DND-41 (cell line): ENCODE measurements at regions not wholly inside any gene's neighbourhood (a gene's known extent, or its start where the extent isn't known, plus 50 kb on each side); places are given as distances from the start of the nearest gene placed in this dataset.

Source experiments
- ATAC-seq: fragments of 200-7000 bp; cut with Tn5 transposase; 3 replicates; pipeline ENCODE4 v1.9.1; 2021; ENCODE audit warnings: low read depth; ENCODE audit not compliant: insufficient read depth
- DNase-seq: peaks from one replicate; pipeline ENCODE4 v3.0.0-alpha.2; 2020
- H2AFZ ChIP-seq: 2 replicates; pipeline ENCODE4 v1.6.0; 2012; ENCODE audit warnings: low read depth, low read length
- H3K27ac ChIP-seq: 2 replicates; pipeline ENCODE4 v1.5.1; 2012; ENCODE audit warnings: low read length, inconsistent platforms
- H3K27me3 ChIP-seq: fragments of 200-600 bp; sonication (generic); 2 replicates; pipeline ENCODE4 v1.6.0; 2012; ENCODE audit warnings: low read length, mild to moderate bottlenecking, inconsistent platforms; ENCODE audit not compliant: insufficient read depth, poor library complexity
- H3K36me3 ChIP-seq: 2 replicates; pipeline ENCODE4 v1.5.1; 2012; ENCODE audit warnings: low read length, inconsistent platforms; ENCODE audit not compliant: insufficient read depth
- H3K4me1 ChIP-seq: 2 replicates; pipeline ENCODE4 v1.5.1; 2012; ENCODE audit warnings: mild to moderate bottlenecking, low read length; ENCODE audit not compliant: insufficient read depth
- H3K4me2 ChIP-seq: 2 replicates; pipeline ENCODE4 v1.6.0; 2012; ENCODE audit warnings: mild to moderate bottlenecking, moderate library complexity, low read length, inconsistent platforms; ENCODE audit not compliant: insufficient read depth
- H3K4me3 ChIP-seq, 2 experiments: fragments of 200-600 bp in 1 of 2; shearing (Covaris generic) in 1 of 2; 2 replicates each; pipeline ENCODE4 v1.5.1; 2012 to 2016; ENCODE audit warnings: inconsistent platforms in 2 of 2, low read length in 2 of 2, mild to moderate bottlenecking in 2 of 2, low read depth in 1 of 2, moderate library complexity in 1 of 2
- H3K79me2 ChIP-seq: 2 replicates; pipeline ENCODE4 v1.6.0; 2012; ENCODE audit warnings: low read length, inconsistent platforms; ENCODE audit not compliant: insufficient read depth
- H3K9ac ChIP-seq: 2 replicates; pipeline ENCODE4 v1.6.0; 2012; ENCODE audit warnings: low read depth, mild to moderate bottlenecking, inconsistent platforms, low read length, moderate library complexity
- H3K9me3 ChIP-seq: 2 replicates; pipeline ENCODE4 v1.5.1; 2012; ENCODE audit warnings: low read length, moderate library complexity, mild to moderate bottlenecking, inconsistent platforms; ENCODE audit not compliant: insufficient read depth, severe bottlenecking
- H4K20me1 ChIP-seq: 2 replicates; pipeline ENCODE4 v1.6.0; 2012; ENCODE audit warnings: low read length; ENCODE audit not compliant: insufficient read depth
- EZH2 ChIP-seq: IDR thresholded peaks from 3 replicates; pipeline ENCODE4 v1.6.1; 2012; ENCODE audit warnings: borderline replicate concordance, low read depth, mild to moderate bottlenecking, moderate library complexity, low read length, inconsistent platforms; ENCODE audit not compliant: severe bottlenecking
- TF ChIP-seq, protein P1 (sequence below): IDR thresholded peaks from 2 replicates; pipeline ENCODE4 v1.5.1; 2012; ENCODE audit warnings: borderline replicate concordance, low read length, moderate library complexity, mild to moderate bottlenecking; ENCODE audit not compliant: poor library complexity, severe bottlenecking; ENCODE audit errors: extremely low read depth

DNA sequence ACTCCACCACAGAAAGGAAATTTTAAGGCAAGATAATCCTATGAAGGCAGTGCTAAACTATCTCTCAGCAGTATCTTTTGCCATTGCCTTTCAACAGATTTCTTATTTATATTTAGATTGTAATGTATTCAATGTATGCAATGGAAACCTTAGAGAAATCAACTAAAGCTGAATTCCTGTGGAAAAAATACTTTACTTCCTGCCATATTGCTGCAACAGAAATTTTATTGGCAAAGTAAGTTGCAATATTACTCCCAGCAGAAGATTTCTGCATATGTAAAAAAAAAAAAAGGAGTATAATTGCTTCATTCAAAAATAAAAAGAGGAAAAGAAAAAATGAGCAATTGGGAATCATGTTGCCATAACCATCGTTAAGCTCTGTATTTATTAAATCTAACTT, 454.6 kb upstream of the CD180 start:
- H3K9ac ChIP-seq = no peak overlapping the region
- H3K9me3 ChIP-seq = no peaks in the 10 kb centered on the region
- no peaks in the 10 kb centered on the region for H4K20me1 ChIP-seq
- no peak overlapping the region for H2AFZ ChIP-seq
- H3K27me3 ChIP-seq = no peaks in the 10 kb centered on the region
- no peaks in the 10 kb centered on the region for H3K79me2 ChIP-seq
- TF ChIP-seq, protein P1, sequence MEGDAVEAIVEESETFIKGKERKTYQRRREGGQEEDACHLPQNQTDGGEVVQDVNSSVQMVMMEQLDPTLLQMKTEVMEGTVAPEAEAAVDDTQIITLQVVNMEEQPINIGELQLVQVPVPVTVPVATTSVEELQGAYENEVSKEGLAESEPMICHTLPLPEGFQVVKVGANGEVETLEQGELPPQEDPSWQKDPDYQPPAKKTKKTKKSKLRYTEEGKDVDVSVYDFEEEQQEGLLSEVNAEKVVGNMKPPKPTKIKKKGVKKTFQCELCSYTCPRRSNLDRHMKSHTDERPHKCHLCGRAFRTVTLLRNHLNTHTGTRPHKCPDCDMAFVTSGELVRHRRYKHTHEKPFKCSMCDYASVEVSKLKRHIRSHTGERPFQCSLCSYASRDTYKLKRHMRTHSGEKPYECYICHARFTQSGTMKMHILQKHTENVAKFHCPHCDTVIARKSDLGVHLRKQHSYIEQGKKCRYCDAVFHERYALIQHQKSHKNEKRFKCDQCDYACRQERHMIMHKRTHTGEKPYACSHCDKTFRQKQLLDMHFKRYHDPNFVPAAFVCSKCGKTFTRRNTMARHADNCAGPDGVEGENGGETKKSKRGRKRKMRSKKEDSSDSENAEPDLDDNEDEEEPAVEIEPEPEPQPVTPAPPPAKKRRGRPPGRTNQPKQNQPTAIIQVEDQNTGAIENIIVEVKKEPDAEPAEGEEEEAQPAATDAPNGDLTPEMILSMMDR = no peak
- no peak for TF ChIP-seq EZH2
- ATAC-seq (no peak), DNase-seq (no peak)
- H3K4me3 ChIP-seq = no peak overlapping the region
- no peak overlapping the region for H3K4me2 ChIP-seq
- no peaks in the 10 kb centered on the region for H3K36me3 ChIP-seq
- no peak overlapping the region for H3K27ac ChIP-seq
- H3K4me1 ChIP-seq = peaks cover 3% of the 10 kb centered on the region; the same call in 1 of the 2 replicates

DNA sequence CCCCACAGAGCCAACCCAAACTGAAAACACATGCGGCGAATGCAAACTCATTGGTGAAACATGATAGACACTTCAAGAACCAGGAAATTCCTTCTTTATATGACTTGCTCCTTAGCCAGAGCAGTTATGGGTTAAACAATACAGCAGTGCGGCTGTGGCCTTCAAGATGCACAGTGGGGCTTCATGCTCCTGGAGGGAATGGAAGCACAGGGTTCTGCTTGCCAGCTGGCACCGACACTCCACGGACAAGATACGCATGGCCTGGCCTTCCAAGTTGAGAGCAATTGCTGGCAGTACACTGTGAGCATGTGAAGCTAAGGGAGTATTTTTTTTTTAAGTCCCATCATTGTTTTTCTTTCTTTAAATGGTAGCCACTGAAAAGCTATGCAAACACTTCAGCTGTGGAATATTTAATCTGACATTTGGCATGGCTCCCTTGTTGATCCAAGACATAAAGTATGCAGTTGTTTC, 451.6 kb upstream of the CD180 start:
- no peak for TF ChIP-seq EZH2
- TF ChIP-seq, protein P1 = no peak
- ATAC-seq (no peak), DNase-seq (no peak)
- Histone ChIP-seq H3K27me3 (no peaks in the 10 kb centered on the region), H3K4me2 (no peak overlapping the region), H3K4me3 (no peak overlapping the region), H4K20me1 (no peaks in the 10 kb centered on the region), H3K4me1 (peaks cover 3% of the 10 kb centered on the region; the same call in 1 of the 2 replicates), H3K36me3 (no peaks in the 10 kb centered on the region), H3K79me2 (no peaks in the 10 kb centered on the region), H3K9me3 (peaks cover 3% of the 10 kb centered on the region), H3K9ac (no peak overlapping the region), H2AFZ (no peak overlapping the region), H3K27ac (no peak overlapping the region)

GRCh38 chr5:67647772-67648171, 451.2 kb upstream of the CD180 start:
- no peak overlapping the region for H2AFZ ChIP-seq
- H3K9me3 ChIP-seq = peaks cover 3% of the 10 kb centered on the region
- H3K27ac ChIP-seq = no peak overlapping the region
- no peaks in the 10 kb centered on the region for H3K36me3 ChIP-seq
- no peak overlapping the region for H3K9ac ChIP-seq
- H3K79me2 ChIP-seq = no peaks in the 10 kb centered on the region
- no peaks in the 10 kb centered on the region for H4K20me1 ChIP-seq
- no peak overlapping the region for H3K4me2 ChIP-seq
- H3K4me1 ChIP-seq = peaks cover 3% of the 10 kb centered on the region; the same call in 1 of the 2 replicates
- no peaks in the 10 kb centered on the region for H3K27me3 ChIP-seq
- DNase-seq (no peak), ATAC-seq (no peak)
- H3K4me3 ChIP-seq = no peak overlapping the region
- TF ChIP-seq, protein P1 = no peak
- no peak for TF ChIP-seq EZH2
